HepG2 (cell line): ENCODE measurements at regions not wholly inside any gene's neighbourhood (a gene's known extent, or its start where the extent isn't known, plus 50 kb on each side); places are given as distances from the start of the nearest gene placed in this dataset.
A peak's percentile ranks its signal among the peaks of the same experiment; 100 is the strongest.

Experiments used
- ATAC-seq: fragments of 200-7000 bp; cut with Tn5 transposase; 3 replicates; pipeline ENCODE4 v1.9.1; 2020; ENCODE audit warnings: mild to moderate bottlenecking, moderate library complexity
- BruUV-seq: library from RNA; stranded (reverse); fragments of 400-500 nt; replicated peaks from 2 replicates; lab custom pipeline; 2021; lab: Mats Ljungman, UMichigan
- CTCF ChIA-PET: fragments of 300-600 bp; formaldehyde crosslinking; extraction: SDS; loops from one replicate; lab custom pipeline; 2021; ENCODE audit warnings: low total read pairs, inconsistent platforms, low intra/inter-chr PET ratio; lab: Yijun Ruan, JAX
- POLR2A ChIA-PET: fragments of 350-600 bp; sonication (Branson Sonifier 250); formaldehyde crosslinking; loops from one replicate; lab custom pipeline; 2020; ENCODE audit warnings: antibody characterized with exemption, inconsistent platforms; lab: Yijun Ruan, JAX
- DNase-seq: peaks from one replicate; pipeline ENCODE4 v3.0.0-alpha.2; 2015; ENCODE audit warnings: low spot score
- FAIRE-seq: peaks from 3 replicates; lab custom pipeline; 2011; peaks lifted over from hg19 to GRCh38; lab: Jason Lieb, UNC
- H2AFZ ChIP-seq: one replicate; pipeline ENCODE4 v1.6.1; 2011; ENCODE audit warnings: low read length, inconsistent platforms
- H3K27ac ChIP-seq: fragments of 300-600 bp; 3 replicates; pipeline ENCODE4 v1.8.0; 2011; ENCODE audit warnings: mixed run types, mild to moderate bottlenecking, mixed read lengths, low read length, inconsistent platforms; ENCODE audit not compliant: insufficient read depth; ENCODE audit errors: extremely low read length
- H3K27me3 ChIP-seq, 2 experiments: fragments of 200-600 bp in 1 of 2; 2 replicates in 1 of 2; 3 replicates in 1 of 2; pipeline versions ENCODE4 v1.6.0 to v1.8.0; 2011; ENCODE audit warnings: low read length in 2 of 2, mild to moderate bottlenecking in 2 of 2, moderate library complexity in 2 of 2, inconsistent platforms in 1 of 2; ENCODE audit not compliant: insufficient read depth in 2 of 2, control insufficient read depth in 1 of 2
- H3K36me3 ChIP-seq, 2 experiments: fragments of 200-600 bp in 1 of 2; replicated peaks in 1 of 2; 2 replicates in 1 of 2; 3 replicates in 1 of 2; pipeline versions ENCODE4 v1.5.1 to v1.8.0; 2011; ENCODE audit warnings: low read length in 2 of 2, inconsistent platforms in 1 of 2; ENCODE audit not compliant: insufficient read depth in 2 of 2, control insufficient read depth in 1 of 2
- H3K4me1 ChIP-seq: 2 replicates; pipeline ENCODE4 v1.5.1; 2012; ENCODE audit warnings: low read length, inconsistent platforms; ENCODE audit not compliant: insufficient read depth
- H3K4me2 ChIP-seq: 2 replicates; pipeline ENCODE4 v1.6.0; 2011; ENCODE audit warnings: low read depth, low read length, inconsistent platforms
- H3K4me3 ChIP-seq, 3 experiments: fragments of 200-600 bp in 1 of 3; sonication (generic), shearing (Covaris generic) in 1 of 3; replicated peaks in 1 of 3; 2 replicates each; pipeline ENCODE4 v1.5.1; 2011 to 2016; ENCODE audit warnings: low read length in 3 of 3, inconsistent platforms in 2 of 3, low read depth in 2 of 3, mild to moderate bottlenecking in 2 of 3, control low read depth in 1 of 3, mixed read lengths in 1 of 3; ENCODE audit not compliant: insufficient read depth in 1 of 3
- H3K79me2 ChIP-seq: one replicate; pipeline ENCODE4 v1.6.1; 2011; ENCODE audit warnings: low read length, inconsistent platforms; ENCODE audit not compliant: insufficient read depth
- H3K9ac ChIP-seq: 2 replicates; pipeline ENCODE4 v1.6.0; 2011; ENCODE audit warnings: mild to moderate bottlenecking, low read depth, low read length, inconsistent platforms; ENCODE audit not compliant: insufficient read depth
- H3K9me3 ChIP-seq: 2 replicates; pipeline ENCODE4 v1.5.1; 2012; ENCODE audit warnings: mild to moderate bottlenecking, low read length
- H4K20me1 ChIP-seq: 2 replicates; pipeline ENCODE4 v1.6.0; 2011; ENCODE audit warnings: inconsistent platforms, mild to moderate bottlenecking, low read length, moderate library complexity; ENCODE audit not compliant: insufficient read depth
- ARHGAP35 ChIP-seq: sonication (generic); formaldehyde crosslinking; IDR thresholded peaks from 2 replicates; pipeline ENCODE4 v1.9.0; 2022; ENCODE audit warnings: mild to moderate bottlenecking, inconsistent platforms, moderate library complexity, missing genetic modification reagents, borderline replicate concordance
- ELF1 ChIP-seq: sonication (generic); formaldehyde crosslinking; IDR thresholded peaks from 2 replicates; pipeline ENCODE4 v1.4.0; 2020; ENCODE audit warnings: missing genetic modification reagents
- HDAC6 ChIP-seq: fragments of 200-600 bp; sonication (generic); IDR thresholded peaks from 2 replicates; pipeline ENCODE4 v1.7.0; 2017; ENCODE audit warnings: mild to moderate bottlenecking, antibody characterized with exemption, low read length, low read depth
- MXD1 ChIP-seq: sonication (generic); formaldehyde crosslinking; IDR thresholded peaks from 2 replicates; pipeline ENCODE4 v1.4.0; 2020; ENCODE audit warnings: mild to moderate bottlenecking, missing genetic modification reagents
- NR2F6 ChIP-seq, 2 experiments: IDR thresholded peaks; 2 replicates each; pipeline ENCODE4 v1.6.1; 2016; ENCODE audit warnings: antibody characterized with exemption in 1 of 2, mild to moderate bottlenecking in 1 of 2
- SOX5 ChIP-seq: IDR thresholded peaks from 2 replicates; pipeline ENCODE4 v1.6.1; 2016; ENCODE audit warnings: borderline replicate concordance
- TEAD3 ChIP-seq: optimal IDR thresholded peaks from 2 replicates; pipeline ENCODE3; 2016; ENCODE audit warnings: borderline replicate concordance
- ZFP36 ChIP-seq: fragments of 150-350 bp; IDR thresholded peaks from 2 replicates; pipeline ENCODE4 v1.6.1; 2018; ENCODE audit warnings: borderline replicate concordance, low read length, low read depth; ENCODE audit not compliant: partially characterized antibody
- ZFP62 ChIP-seq: sonication (generic); formaldehyde crosslinking; IDR thresholded peaks from 2 replicates; pipeline ENCODE4 v1.4.0; 2020; ENCODE audit warnings: missing genetic modification reagents
- ZNF230 ChIP-seq: sonication (generic); formaldehyde crosslinking; IDR thresholded peaks from 2 replicates; pipeline ENCODE4 v1.4.0; 2020; ENCODE audit warnings: mild to moderate bottlenecking, missing genetic modification reagents
- ZNF280D ChIP-seq: sonication (generic); formaldehyde crosslinking; IDR thresholded peaks from 2 replicates; pipeline ENCODE4 v1.5.1; 2020; ENCODE audit warnings: mild to moderate bottlenecking, missing genetic modification reagents
- ZNF292 ChIP-seq: sonication (generic); formaldehyde crosslinking; IDR thresholded peaks from 2 replicates; pipeline ENCODE4 v1.8.1; 2022; ENCODE audit warnings: mild to moderate bottlenecking, low read depth, missing genetic modification reagents, borderline replicate concordance
- ZNF546 ChIP-seq: sonication (generic); formaldehyde crosslinking; conservative IDR thresholded peaks from 2 replicates; pipeline ENCODE4 v1.8.1; 2023; ENCODE audit warnings: mild to moderate bottlenecking, missing genetic modification reagents
- ZNF580 ChIP-seq: IDR thresholded peaks from 2 replicates; pipeline ENCODE4 v1.6.1; 2016; ENCODE audit warnings: low read depth, borderline replicate concordance
- ZNF720 ChIP-seq: sonication (generic); formaldehyde crosslinking; IDR thresholded peaks from 2 replicates; pipeline ENCODE4 v1.4.0; 2020; ENCODE audit warnings: missing genetic modification reagents
- ZNF768 ChIP-seq: sonication (generic); formaldehyde crosslinking; IDR thresholded peaks from 2 replicates; pipeline ENCODE4 v1.4.0; 2020; ENCODE audit warnings: missing genetic modification reagents
- ZNF773 ChIP-seq: sonication (generic); formaldehyde crosslinking; IDR thresholded peaks from 2 replicates; pipeline ENCODE4 v1.4.0; 2020; ENCODE audit warnings: missing genetic modification reagents, borderline replicate concordance
- WGBS: methylation state at CpG from one replicate; pipeline ENCODE4 v1.1.6; 2017; ENCODE audit warnings: low lambda C conversion rate; 5-methylcytosine and 5-hydroxymethylcytosine counted together
- in situ Hi-C: cut with HindIII; loops from 2 replicates; pipeline ENCODE4 v1.10.0; 2017; ENCODE audit warnings: low pct_unique_long_range_greater_than_20kb; ENCODE audit not compliant: extremely low pct_ligation_motif_present
- intact Hi-C: fragments of 100-400 bp; cut with micrococcal nuclease; formaldehyde crosslinking; loops from one replicate; pipeline ENCODE4 v1.10.0; 2022; ENCODE audit not compliant: unreplicated experiment

GRCh38 chr2:41886757-41887156, 161.1 kb upstream of the PKDCC start:
- Histone ChIP-seq H3K9ac (no peak overlapping the region), H3K4me2 (no peak overlapping the region), H4K20me1 (no peaks in the 10 kb centered on the region), H3K27ac (no peak overlapping the region), H3K36me3 (no peaks in the 10 kb centered on the region), H3K27me3 (peaks cover 0 to 14% of the 10 kb centered on the region in 2 experiments; a peak in 3 of 5 replicates), H3K4me1 (peaks cover 12% of the 10 kb centered on the region), H3K9me3 (no peaks in the 10 kb centered on the region), H3K4me3 (no peak overlapping the region), H3K79me2 (no peaks in the 10 kb centered on the region), H2AFZ (no peak overlapping the region)
- ATAC-seq (peak; percentile 85), DNase-seq (peak; percentile 52), FAIRE-seq (no peak)
- WGBS, result 1% methylated on average over 2 of the region's 2 CpGs
- in situ Hi-C loops (no loop called here), intact Hi-C loops (no loop called here)
- ChIA-PET CTCF (no interaction called here), POLR2A (interaction anchor here (0.9 kb wide), 1 partner anchor 175 kb away, joined by 3 read pairs; no protein-coding TSS in a partner anchor)
- no TSS peak for BruUV-seq
- TF ChIP-seq ZNF720 (CRISPR knock-in tag) (no peak), TEAD3 (peak; percentile 67), ZNF292 (CRISPR knock-in tag) (peak; percentile 34; the same call in 1 of the 2 replicates), NR2F6 (IDR thresholded peaks at IDR 0.05) (no peak), NR2F6 (CRISPR knock-in tag; IDR thresholded peaks at IDR 0.05) (0 out of 2 replicates have a peak, but pooled peaks have one; percentile 21), ZFP62 (CRISPR knock-in tag) (no peak), SOX5 (CRISPR knock-in tag) (0 out of 2 replicates have a peak, but pooled peaks have one; percentile 20), ELF1 (CRISPR knock-in tag) (peak; percentile 26; the same call in 1 of the 2 replicates)

- Histone ChIP-seq H3K4me2 (no peak overlapping the region), H3K36me3 (no peaks in the 10 kb centered on the region), H2AFZ (no peak overlapping the region), H3K4me3 (no peak overlapping the region), H3K27me3 (peaks cover 0 to 14% of the 10 kb centered on the region in 2 experiments; a peak in 2 of 5 replicates), H4K20me1 (no peaks in the 10 kb centered on the region), H3K27ac (no peak overlapping the region), H3K9ac (no peak overlapping the region), H3K9me3 (no peaks in the 10 kb centered on the region), H3K79me2 (no peaks in the 10 kb centered on the region), H3K4me1 (peaks cover 31% of the 10 kb centered on the region)
- WGBS, result 28% methylated on average over 3 of the region's 3 CpGs
- CTCF ChIA-PET, result no interaction called here
- FAIRE-seq (no peak), DNase-seq (no peak), ATAC-seq (no peak)
- in situ Hi-C loops, result no loop called here
- intact Hi-C loops, result no loop called here
- no TSS peak for BruUV-seq
- POLR2A ChIA-PET, result no interaction called here
- no peak for TF ChIP-seq ZNF280D (CRISPR knock-in tag)
- TF ChIP-seq ARHGAP35 (CRISPR knock-in tag), result no peak
- TF ChIP-seq ZNF773 (CRISPR knock-in tag), result no peak
- TF ChIP-seq MXD1 (CRISPR knock-in tag), result no peak
- no peak for TF ChIP-seq ZNF768 (CRISPR knock-in tag)
- no peak for TF ChIP-seq ZFP36
- TF ChIP-seq ZNF546 (CRISPR knock-in tag), result no peak
- no peak for TF ChIP-seq ZNF580 (CRISPR knock-in tag)
- no peak for TF ChIP-seq ZNF230 (CRISPR knock-in tag)
- no peak for TF ChIP-seq HDAC6
These were observed 157.5 kb upstream of the PKDCC start for GRCh38 chr2:41890341-41890740.
